Smooth muscle cell of the brain vasculature (primary cell): ENCODE measurements at regions not wholly inside any gene's neighbourhood (a gene's known extent, or its start where the extent isn't known, plus 50 kb on each side); places are given as distances from the start of the nearest gene placed in this dataset.
"Not testable (repeated sequence)": the region's sequence is repeated elsewhere in the genome, so short reads cannot be mapped to it uniquely, and the experiment has no call there.

Experiments used
- DNase-seq: peaks from one replicate; pipeline ENCODE4 v3.0.0-alpha.2; 2012; ENCODE audit warnings: low read depth, low spot score

DNA sequence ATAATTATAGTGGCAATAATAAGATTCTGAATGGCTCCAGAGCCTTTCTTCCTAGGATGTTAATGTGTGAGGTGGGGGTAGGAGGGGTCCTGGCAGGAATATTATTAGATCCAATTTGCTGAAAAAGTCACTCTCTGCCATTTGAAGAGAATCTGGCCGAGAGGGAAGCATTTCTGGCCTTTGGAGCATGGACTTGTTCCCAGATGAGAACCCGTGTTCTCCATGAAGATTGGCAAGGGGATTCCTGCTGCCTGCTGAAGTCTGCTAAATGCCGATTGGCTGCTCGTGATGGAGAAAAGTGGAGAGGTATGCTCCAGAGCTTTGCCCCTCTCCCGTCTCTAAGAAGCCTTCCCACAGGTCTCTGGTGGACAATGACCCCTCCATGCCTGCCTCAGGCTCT is 135.6 kb downstream of the TRIM43 start:
- DNase-seq = not testable (repeated sequence)

DNA sequence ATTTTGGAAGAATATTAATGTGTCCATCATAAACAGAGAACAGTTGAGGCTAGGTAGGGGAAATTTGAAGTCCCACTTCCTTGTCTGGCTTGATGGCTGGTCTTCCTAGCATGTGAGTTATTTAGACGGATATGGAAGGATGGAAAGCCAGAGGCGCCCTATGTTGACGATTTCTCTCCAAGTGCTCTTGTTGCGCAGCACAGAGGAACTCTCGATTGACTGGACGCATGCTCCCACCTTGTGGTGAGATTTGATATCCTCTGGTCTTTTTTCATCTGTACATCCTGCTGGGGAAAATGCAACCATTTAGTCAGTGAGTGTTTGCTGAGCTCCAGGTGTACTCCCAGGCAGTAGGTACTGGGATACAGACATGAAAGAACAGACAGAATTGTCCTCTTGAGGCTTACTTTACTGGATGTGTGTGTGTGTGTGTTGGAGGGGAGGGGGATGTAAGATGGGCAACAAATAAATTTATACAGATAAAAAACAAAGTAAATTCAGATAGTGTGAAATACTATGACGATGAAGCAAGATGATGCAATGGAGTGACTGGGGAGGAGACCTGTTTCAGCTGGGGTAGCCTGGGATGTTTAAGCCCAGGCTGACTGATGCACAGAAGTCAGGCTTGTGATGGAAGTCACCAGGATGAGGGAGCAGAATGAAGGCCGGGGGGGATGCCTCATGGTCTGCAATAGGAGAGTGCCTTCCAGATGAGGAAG is 137.2 kb downstream of the TRIM43 start:
- DNase-seq = peak; percentile 74

DNA sequence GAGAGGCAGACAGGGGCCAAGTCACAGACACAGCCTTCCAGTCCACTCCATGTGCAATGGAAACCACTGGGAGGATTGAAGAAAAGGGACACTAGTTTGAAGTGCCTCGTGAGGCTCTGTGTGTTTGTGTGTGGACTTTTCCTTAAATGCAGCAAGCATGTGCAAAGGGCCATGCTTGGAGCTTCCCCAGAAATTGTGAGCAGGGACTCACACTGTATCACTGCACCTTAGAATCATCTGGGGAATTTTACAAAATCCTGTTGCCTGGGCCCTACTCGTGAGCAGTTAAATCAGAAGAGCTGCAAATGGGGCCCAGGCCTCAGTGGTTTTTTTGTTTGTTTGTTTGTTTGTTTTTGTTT is 137.8 kb downstream of the TRIM43 start:
- no peak for DNase-seq

DNA sequence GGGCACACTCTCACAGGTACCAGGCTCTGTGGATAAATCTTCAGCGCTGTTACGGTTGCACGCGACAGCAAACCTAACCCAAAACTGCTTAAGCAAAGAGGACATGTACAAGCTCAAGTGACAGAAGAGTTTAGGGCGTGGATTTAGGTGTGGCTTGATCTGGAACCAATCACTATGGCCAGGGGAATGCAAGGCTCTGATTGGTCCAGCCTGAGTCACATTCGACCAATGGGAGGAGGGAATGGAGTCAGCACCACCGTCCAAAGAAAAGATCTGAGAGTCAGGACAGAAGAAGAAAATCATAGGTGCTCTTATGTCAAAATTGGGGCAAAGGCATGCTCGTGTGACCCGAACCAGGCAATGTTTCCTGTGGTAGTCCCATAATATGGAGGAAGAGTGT is 139.0 kb downstream of the TRIM43 start:
- DNase-seq = no peak

DNA sequence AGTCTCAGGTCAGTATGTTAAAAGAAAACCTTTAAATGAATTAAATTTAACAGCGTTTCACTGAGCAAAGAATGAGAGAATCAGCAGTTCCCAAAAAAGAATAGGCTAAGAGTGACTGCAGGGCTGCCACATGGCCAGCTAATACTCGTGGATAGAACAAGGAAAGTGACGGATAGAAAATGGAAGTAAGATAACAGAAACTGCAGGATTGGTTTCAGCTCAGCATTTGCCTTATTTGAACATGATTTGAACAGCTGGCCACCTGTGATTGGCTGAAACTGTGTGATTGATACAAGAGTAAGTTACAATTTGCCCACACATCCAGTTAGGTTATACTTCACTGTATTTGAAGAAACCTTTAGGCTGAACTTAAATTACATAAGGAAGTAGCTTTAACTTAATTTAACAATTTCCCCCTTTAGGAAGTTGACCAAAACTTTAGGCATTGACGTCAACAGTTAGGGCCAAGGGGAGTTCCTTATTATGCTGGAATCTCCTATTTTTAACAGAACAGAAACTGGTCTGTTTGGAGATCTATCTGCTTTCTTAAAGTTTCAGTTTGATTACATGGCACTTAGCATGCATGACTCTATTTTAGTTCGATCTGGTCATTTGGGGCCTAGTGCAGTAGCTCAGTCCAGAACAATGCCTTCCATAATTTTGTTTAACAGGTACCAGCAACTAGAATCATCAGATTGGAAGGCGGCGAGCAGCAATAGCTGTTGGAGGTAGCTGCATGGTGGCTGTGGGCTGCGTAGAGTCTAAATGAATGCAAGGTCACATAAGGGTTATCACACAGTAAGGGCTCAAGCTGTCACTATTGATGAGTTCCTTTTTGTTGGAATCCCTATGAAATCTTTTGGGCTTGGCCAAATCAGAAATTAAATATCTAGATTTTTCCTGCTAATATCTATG is 143.4 kb downstream of the TRIM43 start:
- DNase-seq = no peak

DNA sequence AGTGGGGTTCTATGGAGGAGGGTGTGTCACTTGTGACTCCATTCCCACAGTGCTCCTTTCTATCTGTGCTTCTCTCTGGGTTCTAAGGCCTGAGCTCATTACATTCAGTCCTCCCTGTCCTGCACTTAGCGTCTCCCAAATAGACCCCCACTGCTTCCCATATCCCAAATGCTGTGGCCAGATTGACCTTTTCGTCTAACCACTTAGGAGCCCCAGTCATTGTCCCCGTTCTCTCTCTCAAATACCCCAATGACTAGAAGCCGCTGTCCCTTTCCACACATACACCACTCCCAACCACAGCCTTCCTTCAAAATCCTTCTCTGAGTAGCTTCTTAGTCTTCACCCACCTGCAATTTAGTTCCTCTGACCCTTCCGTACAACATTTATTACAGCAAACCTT is 146.5 kb downstream of the TRIM43 start:
- no peak for DNase-seq

DNA sequence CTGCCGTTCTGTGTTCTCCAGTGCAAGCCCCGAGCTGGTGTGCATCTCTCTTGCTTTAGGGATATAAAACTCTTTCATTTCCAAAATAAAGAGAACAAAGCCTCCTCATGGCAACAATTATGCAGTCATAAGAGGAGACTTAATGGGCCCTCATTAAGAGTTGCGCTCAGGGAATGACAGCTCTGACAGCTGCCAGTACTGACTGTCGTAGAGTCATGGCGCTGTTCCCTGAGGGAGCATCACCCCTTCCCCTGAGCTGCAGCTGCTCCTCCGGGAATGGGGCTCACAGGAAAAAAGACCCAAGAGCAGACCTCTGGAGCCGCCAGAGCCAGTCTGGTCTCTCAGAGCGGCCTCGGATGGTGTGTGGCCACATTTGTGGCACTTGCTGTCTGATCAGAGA is 160.3 kb downstream of the TRIM43 start:
- not testable (repeated sequence) for DNase-seq

DNA sequence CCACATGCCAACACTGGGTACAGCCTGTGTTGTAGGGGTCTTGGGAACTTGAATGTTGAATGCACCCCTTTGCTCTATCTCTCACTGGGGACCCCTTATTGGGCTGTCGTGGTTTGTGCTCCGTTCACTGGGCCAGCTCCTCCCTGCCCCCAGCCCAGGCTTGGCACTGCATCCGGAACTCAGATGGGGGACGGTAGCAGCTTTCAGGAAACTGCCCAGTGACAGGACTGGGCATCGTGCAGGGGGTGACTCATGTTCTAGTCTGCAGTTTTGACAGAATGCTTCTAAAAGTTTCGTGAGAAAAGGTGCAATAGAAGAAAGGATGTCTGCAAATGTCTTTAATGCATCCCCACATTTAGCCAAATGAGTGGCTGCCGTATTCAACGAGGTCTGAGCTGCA is 162.0 kb downstream of the TRIM43 start:
- not testable (repeated sequence) for DNase-seq

DNA sequence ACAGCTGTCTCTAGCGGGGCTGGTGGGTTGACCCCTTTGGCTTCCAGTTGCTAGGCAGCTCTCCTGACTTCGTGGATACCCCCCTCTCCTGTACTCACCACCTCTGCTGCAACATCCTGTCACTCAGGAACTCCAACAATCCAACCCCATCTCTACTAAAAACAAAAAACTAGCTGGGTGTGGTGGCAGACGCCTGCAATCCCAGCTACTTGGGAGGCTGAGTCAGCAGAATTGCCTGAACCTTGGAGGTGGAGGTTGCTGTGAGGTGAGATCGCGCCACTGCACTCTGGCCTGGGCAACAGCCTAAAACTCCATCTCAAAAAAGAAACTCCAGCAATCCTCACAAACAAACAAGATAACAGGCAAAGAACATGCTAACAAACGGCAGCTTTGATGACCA is 162.4 kb downstream of the TRIM43 start:
- not testable (repeated sequence) for DNase-seq

DNA sequence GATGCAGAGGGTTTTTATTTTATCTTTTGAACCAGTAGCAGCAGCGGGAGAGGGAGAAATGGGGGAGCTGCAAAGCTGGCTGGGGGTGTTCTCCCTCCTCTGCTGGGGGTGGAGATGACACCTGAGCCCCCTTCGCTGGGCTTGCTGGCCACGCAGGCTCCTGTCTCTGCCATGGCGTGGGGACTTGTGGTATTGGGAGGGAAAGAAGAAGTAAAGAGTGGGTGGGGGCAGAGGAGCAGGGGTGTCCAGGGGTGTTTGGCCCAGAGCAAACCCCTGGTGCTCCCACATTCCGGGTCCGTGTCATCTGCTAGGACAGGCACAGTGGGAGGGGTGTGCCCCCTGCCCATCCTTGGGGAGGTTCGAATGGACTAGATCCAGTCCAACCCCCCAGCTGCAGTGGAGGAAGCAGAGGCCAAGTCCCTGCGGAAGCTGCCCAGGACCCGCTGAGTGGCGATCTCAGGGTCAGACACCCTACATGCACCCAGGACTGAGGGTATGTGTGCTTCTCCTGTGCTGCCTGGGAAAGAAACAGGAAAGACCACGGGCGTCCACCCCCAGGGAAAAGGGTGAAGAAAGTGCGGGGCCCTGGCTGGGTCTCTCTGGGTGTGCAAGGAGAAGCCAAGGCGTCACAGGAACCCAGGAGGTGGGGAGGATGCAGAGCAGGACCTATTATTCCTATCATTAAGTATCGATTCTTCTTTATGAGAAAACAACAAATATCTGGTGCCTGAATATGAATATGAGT is 163.2 kb downstream of the TRIM43 start:
- DNase-seq = not testable (repeated sequence)

DNA sequence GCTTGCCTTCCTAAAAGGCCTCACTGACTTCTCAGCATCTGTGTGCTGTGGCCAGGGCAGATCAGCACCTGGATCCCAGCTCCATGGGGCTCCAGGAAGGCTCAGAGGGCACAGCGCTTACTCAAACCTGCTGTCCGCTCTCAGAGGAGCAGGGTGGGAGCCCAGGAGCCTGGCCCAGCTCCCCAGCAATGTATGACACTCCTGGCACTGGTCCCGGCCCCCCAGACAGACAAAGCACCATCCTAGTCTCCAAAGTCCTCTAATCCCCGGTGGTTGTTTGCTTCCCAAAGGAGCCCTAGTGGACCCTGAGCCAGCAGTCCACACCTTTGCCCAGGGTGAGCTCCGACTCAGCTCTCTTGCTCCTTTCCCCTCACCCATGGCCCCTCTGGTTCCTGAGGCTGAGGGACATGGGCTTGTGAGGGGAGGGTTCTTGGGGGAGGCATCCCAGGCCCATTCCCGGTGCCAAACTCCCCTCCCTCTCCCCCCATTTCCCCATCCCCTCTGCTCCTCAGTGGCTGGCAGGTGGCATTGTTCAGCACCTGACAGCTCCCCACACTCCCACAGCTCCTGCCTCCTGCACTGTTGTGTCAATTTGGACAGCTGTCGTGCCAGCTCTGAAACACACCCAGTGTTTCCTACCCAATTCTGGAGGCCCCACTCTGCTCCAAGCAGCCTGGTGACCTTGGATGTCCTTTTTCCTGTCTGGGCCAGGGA is 164.3 kb downstream of the TRIM43 start:
- not testable (repeated sequence) for DNase-seq

DNA sequence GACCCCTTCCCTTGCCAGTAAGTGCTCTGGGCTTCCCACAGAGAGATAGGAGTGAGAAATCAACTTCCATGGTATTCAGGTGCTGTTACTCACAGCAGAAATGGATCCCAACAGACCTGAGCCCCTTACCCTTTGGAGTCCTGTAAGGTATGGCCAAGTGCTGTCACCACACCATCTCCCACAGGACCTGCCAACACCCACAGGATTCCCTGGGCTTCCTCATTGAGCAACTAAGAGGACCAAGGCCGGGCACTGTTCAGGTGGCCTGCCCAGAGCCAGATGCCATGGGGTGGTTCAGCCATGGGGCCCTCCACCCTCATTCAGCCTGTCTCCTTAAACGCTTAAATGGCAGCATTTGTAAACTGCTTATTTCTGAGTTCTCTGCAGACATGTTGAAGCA is 166.2 kb downstream of the TRIM43 start:
- DNase-seq = no peak

DNA sequence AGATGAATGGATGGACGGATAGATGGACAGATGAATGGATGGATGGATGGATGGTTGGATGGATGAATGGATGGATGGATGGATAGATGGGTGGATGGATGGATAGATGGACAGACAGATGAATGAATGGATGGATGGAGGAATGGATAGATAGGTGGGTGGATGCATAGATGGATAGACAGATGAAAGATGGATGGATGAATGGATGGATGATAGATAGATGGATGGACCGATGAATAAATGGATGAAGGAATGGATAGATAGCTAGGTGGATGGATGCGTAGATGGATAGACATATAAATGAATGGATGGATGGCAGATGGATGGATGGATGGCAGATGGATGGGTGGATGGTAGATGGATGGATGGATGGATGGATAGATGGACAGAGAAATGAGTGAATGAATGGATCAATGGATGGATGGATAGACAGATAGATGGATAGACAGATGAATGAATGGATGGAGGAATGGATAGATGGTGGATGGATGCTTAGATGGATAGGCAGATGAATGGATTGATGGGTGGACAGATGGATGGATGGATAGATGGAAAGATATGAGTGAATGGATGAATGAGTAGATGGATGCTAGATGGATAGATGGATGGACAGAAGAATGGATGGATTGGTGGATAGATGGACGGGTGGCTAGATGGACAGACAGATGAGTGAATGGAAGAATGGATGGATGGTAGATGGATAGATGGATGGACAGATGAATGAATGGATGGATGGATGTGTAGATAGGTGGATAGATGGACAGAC is 167.9 kb downstream of the TRIM43 start:
- no peak for DNase-seq

DNA sequence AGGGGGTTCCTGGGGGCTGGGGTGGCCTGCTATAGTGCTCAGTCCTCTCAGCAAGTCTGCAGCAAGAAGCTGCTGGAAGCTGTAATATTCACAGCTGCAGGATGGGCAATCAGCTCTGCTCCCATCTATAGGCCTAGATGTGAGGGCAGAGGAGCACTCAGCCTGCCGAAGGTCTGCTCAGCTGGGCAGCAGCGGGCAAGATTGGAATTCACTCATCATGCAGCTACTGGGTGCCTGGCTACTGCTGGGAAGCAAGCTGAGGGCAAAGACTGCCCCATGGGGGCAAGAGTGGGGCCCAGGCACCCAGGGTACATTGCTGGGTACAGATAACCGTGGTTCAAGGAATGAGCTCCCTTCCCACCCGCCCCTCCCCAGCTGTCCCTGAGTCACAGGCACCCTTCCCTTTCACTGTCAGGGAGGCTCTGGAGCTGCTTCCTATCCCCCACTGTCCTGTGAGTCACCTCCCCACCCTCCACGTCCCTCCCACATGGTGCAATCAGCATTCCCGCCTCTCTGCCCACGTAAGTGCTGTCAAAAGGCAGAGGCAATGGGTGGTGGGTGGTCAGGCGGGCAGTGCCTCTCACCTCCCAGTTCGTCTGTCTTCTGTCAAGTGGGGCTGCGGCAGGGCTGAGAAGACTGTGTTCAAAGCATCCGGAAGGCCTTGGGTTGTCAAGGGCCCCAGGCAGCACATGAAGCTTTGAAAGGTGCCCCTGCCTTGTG is 169.2 kb downstream of the TRIM43 start:
- no peak for DNase-seq

DNA sequence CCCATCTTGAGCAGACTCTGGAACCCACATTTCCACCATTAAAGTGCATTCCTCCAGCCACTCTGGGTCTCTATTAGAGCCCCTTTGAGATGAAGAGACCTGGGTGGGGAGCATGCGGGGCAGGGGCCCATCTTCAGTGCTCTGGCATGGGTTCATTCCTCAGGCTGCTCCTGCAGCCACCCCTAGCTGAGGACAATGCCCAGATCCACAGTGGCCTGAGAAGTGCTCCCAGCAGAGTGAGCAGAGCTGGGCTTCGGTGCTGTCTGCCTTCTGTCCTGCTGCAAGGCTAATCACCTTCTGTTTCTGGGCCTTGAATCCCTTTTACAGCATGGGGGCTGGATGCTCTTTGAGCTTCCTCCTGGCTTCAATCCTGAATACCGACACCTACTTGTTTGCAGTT is 169.8 kb downstream of the TRIM43 start:
- DNase-seq = no peak

DNA sequence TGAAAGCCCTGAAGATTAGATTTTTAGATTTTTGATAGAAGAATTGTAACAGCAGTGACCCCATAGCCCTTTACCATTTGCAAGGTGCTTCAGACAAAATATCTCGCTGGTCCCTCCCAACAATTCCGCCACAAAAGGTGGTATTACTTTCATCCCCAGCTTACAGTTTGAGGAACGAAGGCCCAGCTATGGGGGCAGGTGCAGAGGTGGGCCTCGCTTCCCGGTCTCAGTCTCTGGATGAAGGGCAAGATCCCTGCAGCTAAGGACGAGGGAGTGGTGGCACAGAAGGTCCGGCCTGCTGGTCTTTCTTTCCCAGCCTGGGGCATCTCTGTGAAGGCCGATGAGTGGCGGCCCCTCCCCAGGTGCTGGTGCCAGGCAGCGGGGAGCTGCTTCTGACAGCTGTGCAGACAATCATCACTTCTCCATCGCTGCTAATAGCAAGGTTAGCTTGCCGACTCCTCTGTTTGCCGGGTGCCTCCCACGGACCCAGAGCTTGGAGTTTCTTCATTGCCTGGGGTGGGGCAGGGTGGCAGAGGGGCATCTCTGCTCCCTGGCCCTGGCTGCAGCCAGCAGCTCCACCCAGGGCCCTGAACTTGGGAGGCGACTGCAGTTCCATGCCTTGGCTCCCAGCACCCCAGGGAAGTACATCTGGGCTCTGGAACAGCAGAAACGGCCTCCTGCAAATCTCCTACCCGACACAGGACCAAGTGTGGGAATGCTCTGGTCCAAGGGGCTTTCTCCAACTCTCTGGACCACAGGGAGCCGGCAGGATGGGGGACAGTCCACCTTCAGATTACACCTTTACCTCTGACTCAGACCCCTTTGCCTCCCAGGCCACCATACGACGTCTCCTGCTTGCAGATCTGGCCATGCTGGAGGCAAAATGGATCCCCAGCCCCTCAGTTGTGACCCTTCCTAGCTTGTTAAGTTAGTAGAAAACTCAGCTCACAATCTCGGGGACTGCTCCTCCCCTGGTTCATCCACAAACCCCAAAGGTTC is 170.5 kb downstream of the TRIM43 start:
- DNase-seq = not testable (repeated sequence)

DNA sequence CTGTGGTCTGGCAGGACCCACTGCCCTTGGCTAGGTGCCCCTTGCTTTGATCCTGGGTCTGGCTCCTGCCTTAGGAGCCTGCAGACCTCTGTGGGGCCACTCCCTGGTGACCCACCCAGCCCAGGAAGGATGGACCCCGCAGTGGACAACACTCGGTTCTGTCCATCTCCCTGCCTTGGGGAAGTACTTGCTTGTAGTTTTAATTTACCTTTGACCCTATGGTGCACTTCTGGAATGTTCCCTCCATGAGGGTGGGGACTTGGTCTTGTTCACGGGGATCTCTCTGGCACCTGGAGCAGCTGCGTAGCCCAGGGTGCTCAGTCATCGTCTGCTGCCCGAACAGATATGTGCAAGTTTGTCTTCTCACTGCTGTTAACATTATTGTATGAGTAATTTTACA is 171.3 kb downstream of the TRIM43 start:
- not testable (repeated sequence) for DNase-seq

DNA sequence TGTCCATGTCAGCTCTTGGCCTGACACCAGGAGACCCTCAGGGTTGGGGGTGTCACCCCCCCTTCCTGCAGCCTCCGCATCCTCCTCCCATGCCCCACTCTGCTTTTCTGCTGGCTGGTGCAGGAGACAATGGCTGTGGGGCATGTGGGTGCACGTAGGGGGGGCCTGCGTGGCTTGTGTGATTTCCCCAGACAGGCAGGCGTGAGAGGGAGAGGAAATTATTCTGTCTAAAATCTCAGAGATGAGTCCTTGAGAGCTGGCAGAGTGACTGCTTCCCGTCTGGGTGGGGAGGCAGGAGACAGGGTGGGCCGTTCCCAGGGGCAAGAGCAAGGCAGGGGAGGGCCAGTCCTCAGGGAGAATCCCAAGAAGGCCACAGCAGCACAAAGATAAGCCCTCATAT is 173.2 kb downstream of the TRIM43 start:
- not testable (repeated sequence) for DNase-seq
